ENCODE measurements at regions not wholly inside any gene's neighbourhood (a gene's known extent, or its start where the extent isn't known, plus 50 kb on each side); places are given as distances from the start of the nearest gene placed in this dataset.
"Not testable (repeated sequence)": the region's sequence is repeated elsewhere in the genome, so short reads cannot be mapped to it uniquely, and the experiment has no call there.

DNA sequence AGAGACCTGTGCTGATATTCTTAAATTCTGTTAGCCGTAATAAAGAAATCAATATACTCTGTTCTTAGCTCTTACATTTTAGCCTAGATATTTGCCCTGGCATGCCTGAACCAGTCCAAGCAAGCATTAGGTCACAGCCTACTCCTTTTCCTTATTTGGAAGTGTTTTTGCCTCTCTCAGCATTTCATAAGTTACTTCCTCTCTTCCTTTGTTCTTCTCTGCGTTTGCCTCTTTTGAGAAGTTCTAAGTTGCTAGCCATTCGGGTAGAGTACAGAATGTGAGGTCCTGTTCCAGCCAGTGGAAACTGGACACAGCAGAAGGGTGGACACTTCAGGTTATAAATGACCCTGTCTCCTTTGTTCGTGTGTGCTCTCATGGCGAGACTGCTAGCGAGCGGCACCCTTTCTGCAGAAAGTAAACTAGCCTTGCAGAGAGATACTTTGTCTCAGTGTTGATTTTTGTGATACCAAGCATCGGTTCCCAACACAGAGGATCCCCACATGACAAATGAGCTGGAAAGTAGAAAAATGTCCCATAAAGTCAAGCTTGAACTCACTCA, 75.0 kb upstream of the FAM153A start:
- DNase-seq, result not testable (repeated sequence)

DNA sequence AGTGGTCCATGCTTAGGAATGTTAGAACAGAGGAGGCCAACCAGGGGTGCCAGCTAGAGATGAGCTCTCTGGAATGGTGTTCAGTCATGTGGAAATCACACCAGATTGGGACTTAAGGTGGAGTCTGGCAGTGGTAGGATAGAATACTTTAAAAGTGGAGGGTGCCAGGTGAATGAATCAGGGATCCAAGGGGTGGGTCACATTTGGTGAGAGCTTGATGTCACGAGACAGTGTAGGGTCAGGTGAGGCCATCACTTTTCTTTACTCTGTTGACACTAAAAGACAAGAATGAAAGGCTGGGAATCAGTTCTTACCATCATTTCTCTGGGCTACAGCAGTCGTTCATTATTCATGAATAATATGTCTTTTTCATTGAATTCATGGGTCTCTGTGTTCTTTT, 73.8 kb upstream of the FAM153A start:
- DNase-seq, result not testable (repeated sequence)

DNA sequence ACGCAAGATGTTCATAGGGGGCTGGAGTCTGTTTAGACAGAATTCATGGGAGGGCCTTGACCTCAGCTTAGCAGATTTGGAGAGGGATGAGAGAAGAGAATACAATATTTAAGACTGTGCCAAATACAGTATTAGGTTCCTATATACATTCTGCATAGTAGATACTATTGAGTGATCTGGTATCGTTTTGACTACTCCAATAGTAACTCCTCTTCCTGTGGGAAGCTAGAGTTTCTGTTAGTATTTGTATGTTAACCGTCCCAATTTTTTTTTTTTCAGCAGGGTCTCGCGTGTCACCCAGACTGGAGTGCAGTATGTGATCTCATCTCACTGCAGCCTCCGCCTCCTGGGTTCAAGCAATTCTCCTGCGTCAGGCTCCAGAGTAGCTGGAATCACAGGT, 65.2 kb upstream of the FAM153A start:
- not testable (repeated sequence) for DNase-seq

DNA sequence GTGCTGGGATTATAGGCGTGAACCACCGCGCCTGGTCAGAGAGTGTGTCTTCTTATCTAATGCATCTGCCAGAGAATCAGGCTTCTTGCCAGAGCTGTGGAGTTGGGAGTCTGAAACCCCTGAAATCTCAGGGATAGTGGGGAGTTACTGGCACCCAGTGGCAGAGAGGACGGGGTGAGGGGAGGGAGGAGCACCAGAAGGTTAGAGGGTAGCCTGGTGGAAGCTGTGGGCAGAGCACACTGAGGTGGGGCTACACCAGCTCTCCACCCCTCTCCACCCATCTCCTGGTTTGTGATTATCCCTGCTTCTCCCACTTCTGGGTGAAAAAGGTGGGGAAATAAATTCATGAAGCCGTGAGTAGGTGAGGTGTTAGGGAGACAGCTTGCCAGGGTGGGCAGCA, 63.9 kb upstream of the FAM153A start:
- DNase-seq, result not testable (repeated sequence)

DNA sequence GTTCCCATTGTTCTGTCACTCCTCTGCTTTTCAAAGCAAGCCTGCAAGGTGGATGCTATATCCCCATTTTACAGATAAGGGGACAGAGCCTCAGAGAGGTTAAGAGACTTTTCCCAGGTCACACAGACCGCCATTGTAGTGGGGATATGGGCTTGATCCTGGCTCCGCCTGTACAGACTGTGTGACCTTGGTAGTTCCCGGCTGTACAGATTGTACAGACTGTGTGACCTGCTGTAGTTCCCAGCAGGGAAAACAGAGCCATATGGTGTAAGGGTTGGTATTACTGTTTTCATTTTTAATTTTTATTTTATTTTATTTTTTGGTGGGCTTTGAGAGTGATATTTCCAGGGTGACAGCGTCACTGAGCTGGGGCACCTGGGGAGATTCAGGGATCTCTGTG, 63.2 kb upstream of the FAM153A start:
- not testable (repeated sequence) for DNase-seq

DNA sequence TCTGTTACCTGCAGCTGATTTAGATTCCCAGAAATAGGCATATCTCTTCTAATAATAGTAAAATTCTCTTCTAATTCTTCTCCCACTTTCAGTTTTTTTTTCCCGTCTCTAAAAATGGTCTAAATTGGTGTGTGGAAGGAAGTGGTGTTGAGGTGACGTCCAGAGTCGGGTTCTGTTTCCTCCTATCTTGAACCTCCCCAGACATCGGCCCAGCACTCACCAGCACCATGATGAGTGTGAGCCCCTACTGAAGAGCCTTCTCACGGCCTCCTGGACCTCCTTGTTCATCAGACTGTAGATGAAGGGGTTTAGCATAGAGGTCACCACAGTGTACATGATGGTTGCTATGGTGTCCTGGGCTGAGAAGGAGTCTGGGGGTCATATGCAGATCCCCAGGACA, 53.5 kb upstream of the FAM153A start:
- DNase-seq, result not testable (repeated sequence)
